Ovary (tissue), 3 donors: ENCODE measurements at regions not wholly inside any gene's neighbourhood (a gene's known extent, or its start where the extent isn't known, plus 50 kb on each side); places are given as distances from the start of the nearest gene placed in this dataset.

Experiments used
- EP300 ChIP-seq: sonication (generic); formaldehyde crosslinking; IDR thresholded peaks from one replicate; pipeline ENCODE4 v1.6.1; 2017; ENCODE audit warnings: antibody characterized with exemption
- POLR2A ChIP-seq: fragments of 450-650 bp; IDR thresholded peaks from one replicate; pipeline ENCODE4 v1.6.1; 2017; ENCODE audit warnings: antibody characterized with exemption, mild to moderate bottlenecking, moderate library complexity
- TF ChIP-seq, protein P1 (sequence below), 3 donors: fragments of 450-650 bp in 2 of 3; fragments of 200-600 bp in 1 of 3; IDR thresholded peaks; one replicate each; pipeline versions ENCODE4 v1.5.1 to v1.8.0; 2016 to 2022; ENCODE audit warnings: antibody characterized with exemption in 3 of 3, mild to moderate bottlenecking in 1 of 3
- donor health status: DM: no; HTN: no; CAD: no.

DNA sequence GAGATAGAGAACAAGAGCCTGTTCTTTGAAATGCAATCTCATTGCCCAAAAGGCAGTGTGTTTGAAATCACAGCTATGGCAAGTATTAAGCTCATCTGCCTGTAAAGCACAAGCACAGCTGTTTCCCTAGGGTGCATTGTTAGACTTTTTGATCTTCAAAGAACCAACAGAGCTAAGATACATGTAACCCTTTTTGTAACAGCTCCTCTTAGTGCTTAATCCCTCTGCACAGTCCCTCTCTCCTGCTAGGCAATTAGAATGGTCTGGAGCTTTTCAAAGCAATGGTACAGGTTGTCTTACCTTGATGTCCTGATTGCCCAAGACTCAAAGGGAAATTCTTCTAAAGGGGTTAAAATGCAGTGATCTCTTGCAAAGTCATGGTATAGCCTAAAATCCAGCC, 249.6 kb upstream of the CHRM2 start:
- TF ChIP-seq POLR2A (no peak), EP300 (no peak)
- TF ChIP-seq, protein P1, sequence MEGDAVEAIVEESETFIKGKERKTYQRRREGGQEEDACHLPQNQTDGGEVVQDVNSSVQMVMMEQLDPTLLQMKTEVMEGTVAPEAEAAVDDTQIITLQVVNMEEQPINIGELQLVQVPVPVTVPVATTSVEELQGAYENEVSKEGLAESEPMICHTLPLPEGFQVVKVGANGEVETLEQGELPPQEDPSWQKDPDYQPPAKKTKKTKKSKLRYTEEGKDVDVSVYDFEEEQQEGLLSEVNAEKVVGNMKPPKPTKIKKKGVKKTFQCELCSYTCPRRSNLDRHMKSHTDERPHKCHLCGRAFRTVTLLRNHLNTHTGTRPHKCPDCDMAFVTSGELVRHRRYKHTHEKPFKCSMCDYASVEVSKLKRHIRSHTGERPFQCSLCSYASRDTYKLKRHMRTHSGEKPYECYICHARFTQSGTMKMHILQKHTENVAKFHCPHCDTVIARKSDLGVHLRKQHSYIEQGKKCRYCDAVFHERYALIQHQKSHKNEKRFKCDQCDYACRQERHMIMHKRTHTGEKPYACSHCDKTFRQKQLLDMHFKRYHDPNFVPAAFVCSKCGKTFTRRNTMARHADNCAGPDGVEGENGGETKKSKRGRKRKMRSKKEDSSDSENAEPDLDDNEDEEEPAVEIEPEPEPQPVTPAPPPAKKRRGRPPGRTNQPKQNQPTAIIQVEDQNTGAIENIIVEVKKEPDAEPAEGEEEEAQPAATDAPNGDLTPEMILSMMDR (IDR thresholded peaks at IDR 0.05), result no peak
